Liver (tissue), 7 donors: ENCODE measurements at regions not wholly inside any gene's neighbourhood (a gene's known extent, or its start where the extent isn't known, plus 50 kb on each side); places are given as distances from the start of the nearest gene placed in this dataset.

Experiments used
- DNase-seq: peaks from one replicate; pipeline ENCODE4 v3.0.0-alpha.2; 2017; ENCODE audit warnings: low spot score
- H3K27ac ChIP-seq, 2 donors: one replicate each; pipeline ENCODE4 v1.7.0; 2013; ENCODE audit warnings: inconsistent platforms in 2 of 2, low read length in 2 of 2, control low read depth in 1 of 2, low read depth in 1 of 2, mild to moderate bottlenecking in 1 of 2
- H3K27me3 ChIP-seq, 4 donors: one replicate each; pipeline versions ENCODE4 v1.6.1 to v1.7.0; 2013; ENCODE audit warnings: low read length in 3 of 4, inconsistent platforms in 1 of 4, mild to moderate bottlenecking in 1 of 4, moderate library complexity in 1 of 4; ENCODE audit not compliant: control insufficient read depth in 4 of 4, insufficient read depth in 4 of 4
- H3K36me3 ChIP-seq, 4 donors: one replicate each; pipeline versions ENCODE4 v1.6.1 to v1.7.0; 2013; ENCODE audit warnings: low read length in 3 of 4, mild to moderate bottlenecking in 3 of 4, low read depth in 1 of 4, moderate library complexity in 1 of 4; ENCODE audit not compliant: control insufficient read depth in 4 of 4, insufficient read depth in 3 of 4
- H3K4me1 ChIP-seq, 4 donors: one replicate each; pipeline versions ENCODE4 v1.6.1 to v1.7.0; 2013; ENCODE audit warnings: low read length in 3 of 4, mild to moderate bottlenecking in 3 of 4, moderate library complexity in 1 of 4; ENCODE audit not compliant: control insufficient read depth in 4 of 4, insufficient read depth in 4 of 4
- H3K4me3 ChIP-seq, 3 donors: one replicate each; pipeline versions ENCODE4 v1.6.1 to v1.7.0; 2013; ENCODE audit warnings: low read length in 3 of 3, control low read depth in 1 of 3, low read depth in 1 of 3, mild to moderate bottlenecking in 1 of 3
- H3K9ac ChIP-seq, 2 donors: one replicate each; pipeline ENCODE4 v1.7.0; 2013; ENCODE audit warnings: low read length in 2 of 2, mild to moderate bottlenecking in 2 of 2, moderate library complexity in 2 of 2, control low read depth in 1 of 2, low read depth in 1 of 2
- H3K9me3 ChIP-seq, 4 donors: one replicate each; pipeline versions ENCODE4 v1.6.1 to v1.7.0; 2013; ENCODE audit warnings: low read length in 3 of 4; ENCODE audit not compliant: control insufficient read depth in 4 of 4
- EGR1 ChIP-seq, 2 donors: IDR thresholded peaks; 2 replicates each; pipeline ENCODE4 v1.6.1; 2016 to 2018; ENCODE audit warnings: antibody characterized with exemption in 2 of 2, low read depth in 2 of 2
- FOXA1 ChIP-seq: IDR thresholded peaks from 2 replicates; pipeline ENCODE4 v1.6.1; 2016; ENCODE audit warnings: antibody characterized with exemption
- FOXA2 ChIP-seq: IDR thresholded peaks from 2 replicates; pipeline ENCODE4 v1.6.1; 2016; ENCODE audit warnings: antibody characterized with exemption
- HNF4A ChIP-seq, 2 donors: conservative IDR thresholded peaks; 2 replicates each; pipeline ENCODE4 v1.6.1; 2016; ENCODE audit warnings: antibody characterized with exemption in 2 of 2, mild to moderate bottlenecking in 2 of 2
- HNF4G ChIP-seq: IDR thresholded peaks from 2 replicates; pipeline ENCODE4 v1.6.1; 2016; ENCODE audit warnings: antibody characterized with exemption
- JUND ChIP-seq, 2 donors: IDR thresholded peaks; 2 replicates each; pipeline ENCODE4 v1.6.1; 2016; ENCODE audit warnings: antibody characterized with exemption in 2 of 2
- NR2F2 ChIP-seq: IDR thresholded peaks from 2 replicates; pipeline ENCODE4 v1.6.1; 2016; ENCODE audit warnings: antibody characterized with exemption
- RAD21 ChIP-seq, 2 donors: IDR thresholded peaks; 2 replicates each; pipeline ENCODE4 v1.6.1; 2016; ENCODE audit warnings: antibody characterized with exemption in 2 of 2, mild to moderate bottlenecking in 2 of 2
- SP1 ChIP-seq: IDR thresholded peaks from 2 replicates; pipeline ENCODE4 v1.6.1; 2018; ENCODE audit warnings: antibody characterized with exemption, mild to moderate bottlenecking
- YY1 ChIP-seq: IDR thresholded peaks from 2 replicates; pipeline ENCODE4 v1.6.1; 2016; ENCODE audit warnings: antibody characterized with exemption, mild to moderate bottlenecking
- WGBS: extraction: QIAGEN DNeasy Blood & Tissue Kit; methylation state at CpG from one replicate; pipeline ENCODE4 v1.1.7; 2013; 5-methylcytosine and 5-hydroxymethylcytosine counted together
- TF ChIP-seq, protein P1 (sequence below): IDR thresholded peaks from 2 replicates; pipeline ENCODE4 v1.6.1; 2016; ENCODE audit warnings: antibody characterized with exemption
- TF ChIP-seq, protein P2 (sequence below): IDR thresholded peaks from 2 replicates; pipeline ENCODE4 v1.6.1; 2016; ENCODE audit warnings: antibody characterized with exemption
- donor health status: healthy.
- donor health status: healthy.
- donor health status: healthy.
- donor health status: healthy.

- no peak for DNase-seq
- no peaks in the 10 kb centered on the region for H3K4me1 ChIP-seq
- H3K9me3 ChIP-seq, result no peaks in the 10 kb centered on the region
- no peaks in the 10 kb centered on the region for H3K36me3 ChIP-seq
- TF ChIP-seq HNF4A (conservative IDR thresholded peaks at IDR 0.05) (no peak), YY1 (no peak), FOXA1 (no peak), FOXA2 (no peak), JUND (IDR thresholded peaks at IDR 0.05) (no peak)
- TF ChIP-seq, protein P1, sequence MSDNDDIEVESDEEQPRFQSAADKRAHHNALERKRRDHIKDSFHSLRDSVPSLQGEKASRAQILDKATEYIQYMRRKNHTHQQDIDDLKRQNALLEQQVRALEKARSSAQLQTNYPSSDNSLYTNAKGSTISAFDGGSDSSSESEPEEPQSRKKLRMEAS, result no peak
- H3K9ac ChIP-seq, result no peak overlapping the region
- no peak overlapping the region for H3K4me3 ChIP-seq
- H3K27me3 ChIP-seq, result no peaks in the 10 kb centered on the region
- 83% methylated on average over 2 of the region's 2 CpGs for WGBS
- H3K27ac ChIP-seq, result no peak overlapping the region
Measured at GRCh38 chr10:36556468-36556867, 568.9 kb upstream of the ANKRD30A start.

DNA sequence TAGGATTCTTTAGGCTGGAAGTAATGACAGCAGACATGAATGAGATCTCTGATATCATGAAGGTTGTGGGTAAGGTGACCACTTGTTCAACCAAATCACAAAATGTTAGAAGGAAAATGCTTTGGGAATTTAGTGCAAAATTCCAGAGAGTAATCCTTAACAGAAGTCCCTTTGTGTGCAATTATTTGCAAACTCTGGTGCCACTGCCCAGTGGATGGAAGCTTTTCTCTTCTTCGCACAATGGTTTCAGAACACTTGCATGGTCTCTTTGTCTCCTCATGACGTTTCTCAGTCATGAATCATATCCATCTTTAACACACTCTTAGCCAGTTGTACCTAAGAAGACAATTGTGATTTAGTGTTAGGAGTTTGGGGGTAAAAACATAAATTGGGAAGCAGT, 570.4 kb upstream of the ANKRD30A start:
- H3K4me3 ChIP-seq, result no peak overlapping the region
- TF ChIP-seq FOXA2, result no peak
- TF ChIP-seq, protein P1, result no peak
- TF ChIP-seq RAD21 (IDR thresholded peaks at IDR 0.05), result no peak
- no peaks in the 10 kb centered on the region for H3K9me3 ChIP-seq
- WGBS, result 74% methylated on average over 2 of the region's 2 CpGs
- H3K27me3 ChIP-seq, result no peaks in the 10 kb centered on the region
- no peaks in the 10 kb centered on the region for H3K36me3 ChIP-seq
- DNase-seq, result no peak
- no peak overlapping the region for H3K27ac ChIP-seq
- no peak overlapping the region for H3K9ac ChIP-seq
- no peaks in the 10 kb centered on the region for H3K4me1 ChIP-seq

GRCh38 chr10:36547965-36548364, 577.4 kb upstream of the ANKRD30A start:
- no peaks in the 10 kb centered on the region for H3K36me3 ChIP-seq
- no peak overlapping the region for H3K9ac ChIP-seq
- H3K27ac ChIP-seq, result no peak overlapping the region
- no peak overlapping the region for H3K4me3 ChIP-seq
- H3K9me3 ChIP-seq, result no peaks in the 10 kb centered on the region
- no peaks in the 10 kb centered on the region for H3K4me1 ChIP-seq
- no peak for DNase-seq
- H3K27me3 ChIP-seq, result no peaks in the 10 kb centered on the region
- TF ChIP-seq SP1, result no peak
- 80% methylated on average over 2 of the region's 2 CpGs for WGBS

GRCh38 chr10:36542493-36542892, 582.9 kb upstream of the ANKRD30A start:
- no peaks in the 10 kb centered on the region for H3K27me3 ChIP-seq
- H3K9ac ChIP-seq, result no peak overlapping the region
- H3K4me1 ChIP-seq, result no peaks in the 10 kb centered on the region
- no peak for DNase-seq
- H3K9me3 ChIP-seq, result no peaks in the 10 kb centered on the region
- TF ChIP-seq RAD21 (IDR thresholded peaks at IDR 0.05) (no peak), HNF4A (conservative IDR thresholded peaks at IDR 0.05) (no peak), EGR1 (IDR thresholded peaks at IDR 0.05; ENCODE audit: low read depth in 2 of 2) (no peak), YY1 (no peak), FOXA2 (no peak)
- TF ChIP-seq, protein P2, sequence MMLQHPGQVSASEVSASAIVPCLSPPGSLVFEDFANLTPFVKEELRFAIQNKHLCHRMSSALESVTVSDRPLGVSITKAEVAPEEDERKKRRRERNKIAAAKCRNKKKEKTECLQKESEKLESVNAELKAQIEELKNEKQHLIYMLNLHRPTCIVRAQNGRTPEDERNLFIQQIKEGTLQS, result no peak
- no peaks in the 10 kb centered on the region for H3K36me3 ChIP-seq
- 31% methylated on average over 4 of the region's 4 CpGs for WGBS
- H3K4me3 ChIP-seq, result no peak overlapping the region
- no peak overlapping the region for H3K27ac ChIP-seq

DNA sequence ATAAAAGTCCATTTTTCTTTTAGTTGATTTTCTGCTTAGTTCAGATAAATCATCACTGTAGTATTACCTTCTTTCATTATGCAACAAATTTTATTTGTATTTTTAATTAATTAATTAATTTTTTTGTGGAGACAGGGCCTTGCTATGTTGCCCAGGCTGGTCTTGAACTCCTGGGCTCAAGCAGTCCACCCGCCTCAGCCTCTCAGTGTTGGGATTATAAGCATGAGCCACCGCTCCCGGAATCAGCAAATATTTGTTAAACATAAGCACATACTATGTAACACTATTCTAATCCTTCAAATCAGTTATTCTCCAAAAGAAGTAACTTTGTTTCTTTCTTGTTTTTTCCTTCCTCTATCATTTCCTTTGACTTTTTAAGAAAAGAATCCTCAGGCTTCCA, 584.8 kb upstream of the ANKRD30A start:
- Histone ChIP-seq H3K4me3 (no peak overlapping the region), H3K27ac (no peak overlapping the region), H3K36me3 (no peaks in the 10 kb centered on the region), H3K4me1 (no peaks in the 10 kb centered on the region), H3K9ac (no peak overlapping the region), H3K9me3 (no peaks in the 10 kb centered on the region), H3K27me3 (no peaks in the 10 kb centered on the region)
- 88% methylated on average over 3 of the region's 3 CpGs for WGBS
- no peak for DNase-seq
- TF ChIP-seq FOXA1 (no peak), YY1 (no peak), HNF4G (no peak), NR2F2 (no peak), RAD21 (IDR thresholded peaks at IDR 0.05) (no peak)
- TF ChIP-seq, protein P1, result no peak
- TF ChIP-seq, protein P2, result no peak
